GM19023 (cell line): ENCODE measurements at regions not wholly inside any gene's neighbourhood (a gene's known extent, or its start where the extent isn't known, plus 50 kb on each side); places are given as distances from the start of the nearest gene placed in this dataset.
"Not testable (repeated sequence)": the region's sequence is repeated elsewhere in the genome, so short reads cannot be mapped to it uniquely, and the experiment has no call there.

Experiments
- ATAC-seq: cut with Tn5 transposase; IDR thresholded peaks from one replicate; pipeline ENCODE4 v1.9.1; 2021; ENCODE audit warnings: mild to moderate bottlenecking, moderate library complexity; ENCODE audit not compliant: unreplicated experiment

- no peak for ATAC-seq
Measured at GRCh38 chr11:96694338-96694737, 304.5 kb downstream of the JRKL start.

- no peak for ATAC-seq
Measured at GRCh38 chr11:96696731-96697130, 306.9 kb downstream of the JRKL start.

GRCh38 chr11:96697466-96697865, 307.7 kb downstream of the JRKL start:
- ATAC-seq = no peak

- ATAC-seq = no peak
Measured at GRCh38 chr11:96704847-96705246, 315.0 kb downstream of the JRKL start.

GRCh38 chr11:96706761-96707160, 316.9 kb downstream of the JRKL start:
- ATAC-seq = no peak

- no peak for ATAC-seq
Measured at GRCh38 chr11:96707273-96707672, 317.5 kb downstream of the JRKL start.

GRCh38 chr11:96708219-96708878, 318.5 kb downstream of the JRKL start:
- ATAC-seq = no peak

- ATAC-seq = no peak
Measured at GRCh38 chr11:96713301-96713700, 323.5 kb downstream of the JRKL start.

GRCh38 chr11:96714689-96715088, 324.9 kb downstream of the JRKL start:
- ATAC-seq = no peak

- ATAC-seq = no peak
Measured at GRCh38 chr11:96715208-96715607, 325.4 kb downstream of the JRKL start.

- no peak for ATAC-seq
Measured at GRCh38 chr11:96736601-96737000, 346.8 kb downstream of the JRKL start.

GRCh38 chr11:96738311-96738710, 348.5 kb downstream of the JRKL start:
- no peak for ATAC-seq

- no peak for ATAC-seq
Measured at GRCh38 chr11:96741068-96741467, 351.3 kb downstream of the JRKL start.

GRCh38 chr11:96744697-96745096, 354.9 kb downstream of the JRKL start:
- no peak for ATAC-seq

GRCh38 chr11:96748639-96749370, 359.0 kb downstream of the JRKL start:
- ATAC-seq = no peak

- not testable (repeated sequence) for ATAC-seq
Measured at GRCh38 chr11:96751807-96752206, 362.0 kb downstream of the JRKL start.

GRCh38 chr11:96752221-96752620, 362.4 kb downstream of the JRKL start:
- no peak for ATAC-seq

GRCh38 chr11:96753997-96754396, 364.2 kb downstream of the JRKL start:
- no peak for ATAC-seq

GRCh38 chr11:96755209-96755608, 365.4 kb downstream of the JRKL start:
- no peak for ATAC-seq

- ATAC-seq = no peak
Measured at GRCh38 chr11:96755752-96756151, 365.9 kb downstream of the JRKL start.

- ATAC-seq = no peak
Measured at GRCh38 chr11:96758957-96759356, 369.1 kb downstream of the JRKL start.

GRCh38 chr11:96760306-96760705, 370.5 kb downstream of the JRKL start:
- no peak for ATAC-seq

GRCh38 chr11:96760815-96761214, 371.0 kb downstream of the JRKL start:
- no peak for ATAC-seq
